Stimulated activated CD4-positive, alpha-beta T cell treated with anti-CD3 and anti-CD28 coated beads, Interleukin-4, amount 100 ng/mL, for 4 hours (primary cell): ENCODE measurements at regions not wholly inside any gene's neighbourhood (a gene's known extent, or its start where the extent isn't known, plus 50 kb on each side); places are given as distances from the start of the nearest gene placed in this dataset.
"Not testable (repeated sequence)": the region's sequence is repeated elsewhere in the genome, so short reads cannot be mapped to it uniquely, and the experiment has no call there.

Source experiments
- DNase-seq, 2 experiments: peaks; one replicate each; pipeline ENCODE4 v3.0.0-alpha.2; 2020

GRCh38 chr6:144480473-144480872 is 195.3 kb downstream of the UTRN start:
- DNase-seq: no peak

- DNase-seq: no peak
These were observed 196.4 kb downstream of the UTRN start for GRCh38 chr6:144481527-144481926.

GRCh38 chr6:144482142-144482541 is 197.0 kb downstream of the UTRN start:
- peak; percentile 62 to 65 for DNase-seq

DNA sequence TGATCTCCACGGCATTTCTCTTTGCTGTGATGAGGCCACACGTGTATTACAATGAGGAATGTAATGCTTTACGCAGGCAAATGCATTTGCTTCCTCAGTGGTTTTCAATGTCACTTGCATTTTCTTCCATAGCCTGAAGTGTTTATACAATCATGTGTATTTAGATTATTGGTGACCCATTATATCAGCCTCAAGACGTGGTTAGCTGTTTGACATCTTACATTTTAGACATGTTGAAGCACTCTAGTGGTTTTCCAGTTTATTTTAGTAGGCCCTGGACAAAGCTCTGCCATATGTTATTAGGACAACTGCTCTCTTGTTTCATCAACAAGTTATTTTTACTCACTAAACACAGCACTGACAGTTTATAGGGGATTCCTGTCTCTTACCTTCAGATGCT is 200.4 kb downstream of the UTRN start:
- no peak for DNase-seq

DNA sequence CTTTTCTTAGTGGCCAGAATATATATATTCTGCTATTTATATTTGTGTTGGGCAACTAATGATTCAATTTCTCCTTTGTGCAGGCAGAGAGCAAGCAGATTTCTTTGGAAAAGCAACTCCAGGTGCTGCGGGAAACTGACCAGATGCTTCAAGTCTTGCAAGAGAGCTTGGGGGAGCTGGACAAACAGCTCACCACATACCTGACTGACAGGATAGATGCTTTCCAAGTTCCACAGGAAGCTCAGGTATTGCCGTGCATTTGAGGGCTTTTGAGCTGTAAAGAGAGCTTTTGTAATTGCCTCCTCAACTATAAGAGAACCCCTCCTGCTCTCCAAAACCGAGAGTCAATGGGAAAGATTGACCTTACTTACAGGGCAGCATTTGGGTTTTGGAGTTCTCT is 203.5 kb downstream of the UTRN start:
- no peak for DNase-seq

GRCh38 chr6:144493035-144493910 is 208.1 kb downstream of the UTRN start:
- no peak for DNase-seq

GRCh38 chr6:144495076-144495475 is 209.9 kb downstream of the UTRN start:
- not testable (repeated sequence) for DNase-seq

DNA sequence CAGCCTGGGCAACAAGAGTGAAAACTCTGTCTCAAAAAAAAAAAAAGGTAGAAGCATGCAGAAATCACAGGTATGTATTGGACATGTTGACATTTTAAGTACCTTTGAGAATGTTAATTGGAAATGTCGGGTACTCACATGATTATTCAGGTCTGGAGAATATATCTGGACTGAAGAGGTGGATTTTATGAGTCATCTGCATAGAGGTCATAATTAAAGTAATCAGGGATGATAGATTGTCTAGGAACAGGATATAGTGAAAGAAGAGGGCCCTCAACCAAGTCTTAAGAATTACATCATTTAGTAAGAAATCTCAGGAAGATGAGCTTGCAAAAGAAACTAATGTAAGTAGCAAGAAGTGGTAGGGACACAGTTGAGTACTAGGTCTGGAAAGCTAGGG is 212.5 kb downstream of the UTRN start:
- no peak for DNase-seq

GRCh38 chr6:144500892-144501291 is 215.8 kb downstream of the UTRN start:
- no peak for DNase-seq

- DNase-seq: not testable (repeated sequence)
These were observed 220.1 kb downstream of the UTRN start for GRCh38 chr6:144505214-144505613.

- DNase-seq: not testable (repeated sequence)
These were observed 220.9 kb downstream of the UTRN start for GRCh38 chr6:144506051-144506450.

DNA sequence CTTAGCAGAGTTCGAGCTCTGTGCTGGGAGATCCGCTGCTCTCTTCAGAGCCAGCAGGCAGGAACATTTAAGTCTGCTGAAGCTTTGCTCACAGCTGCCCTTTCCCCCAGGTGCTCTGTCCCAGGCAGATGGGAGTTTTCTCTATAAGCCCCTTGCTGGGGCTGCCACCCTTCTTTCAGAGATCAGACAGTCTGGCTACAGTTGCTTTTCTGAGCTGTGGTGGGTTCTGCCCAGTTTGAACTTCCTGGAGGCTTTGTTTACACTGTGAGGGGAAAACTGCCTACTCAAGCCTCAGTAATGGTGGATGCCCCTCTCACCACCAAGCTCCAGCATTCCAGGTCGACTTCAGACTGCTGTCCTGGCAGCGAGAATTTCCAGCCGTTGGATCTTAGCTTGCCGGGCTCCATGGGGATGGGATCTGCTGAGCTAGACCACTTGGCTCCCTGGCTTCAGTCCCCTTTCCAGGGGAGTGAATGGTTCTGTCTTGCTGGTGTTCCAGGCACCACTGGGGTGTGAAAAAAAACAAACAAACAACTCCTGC is 222.7 kb downstream of the UTRN start:
- not testable (repeated sequence) for DNase-seq

DNA sequence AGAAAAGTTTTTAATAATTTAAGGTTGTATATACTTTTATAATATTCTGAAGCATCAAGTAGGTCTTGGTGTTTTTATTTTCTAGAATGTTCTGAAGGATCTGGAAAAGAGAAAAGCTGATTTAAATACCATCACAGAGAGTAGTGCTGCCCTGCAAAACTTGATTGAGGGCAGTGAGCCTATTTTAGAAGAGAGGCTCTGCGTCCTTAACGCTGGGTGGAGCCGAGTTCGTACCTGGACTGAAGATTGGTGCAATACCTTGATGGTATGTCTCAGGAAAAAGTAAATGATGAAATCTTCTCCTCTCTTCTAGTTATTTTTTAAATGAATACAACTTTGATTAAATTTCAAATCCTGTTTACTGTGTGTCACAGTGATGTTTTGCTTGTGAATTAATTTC is 225.7 kb downstream of the UTRN start:
- no peak for DNase-seq

GRCh38 chr6:144515761-144516160 is 230.6 kb downstream of the UTRN start:
- no peak for DNase-seq

DNA sequence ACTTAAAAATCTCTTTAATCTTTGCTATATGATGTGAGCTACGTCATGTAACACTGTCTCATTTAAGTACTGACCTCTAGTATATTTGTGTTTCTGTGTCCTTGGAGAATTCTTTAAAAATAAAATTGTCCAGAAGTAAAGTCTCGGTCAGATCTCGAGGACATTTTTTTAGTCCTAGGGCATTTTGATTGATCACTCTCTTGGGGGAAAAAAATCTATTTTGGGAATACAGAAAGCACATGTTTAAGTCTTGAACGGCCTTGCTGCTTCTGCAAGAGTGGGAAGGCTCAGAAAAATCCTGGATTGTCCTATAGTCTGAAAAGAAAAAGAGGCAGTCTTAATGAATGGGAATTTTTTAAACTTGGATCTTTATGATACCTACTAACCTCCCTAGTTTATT is 234.3 kb downstream of the UTRN start:
- no peak for DNase-seq

DNA sequence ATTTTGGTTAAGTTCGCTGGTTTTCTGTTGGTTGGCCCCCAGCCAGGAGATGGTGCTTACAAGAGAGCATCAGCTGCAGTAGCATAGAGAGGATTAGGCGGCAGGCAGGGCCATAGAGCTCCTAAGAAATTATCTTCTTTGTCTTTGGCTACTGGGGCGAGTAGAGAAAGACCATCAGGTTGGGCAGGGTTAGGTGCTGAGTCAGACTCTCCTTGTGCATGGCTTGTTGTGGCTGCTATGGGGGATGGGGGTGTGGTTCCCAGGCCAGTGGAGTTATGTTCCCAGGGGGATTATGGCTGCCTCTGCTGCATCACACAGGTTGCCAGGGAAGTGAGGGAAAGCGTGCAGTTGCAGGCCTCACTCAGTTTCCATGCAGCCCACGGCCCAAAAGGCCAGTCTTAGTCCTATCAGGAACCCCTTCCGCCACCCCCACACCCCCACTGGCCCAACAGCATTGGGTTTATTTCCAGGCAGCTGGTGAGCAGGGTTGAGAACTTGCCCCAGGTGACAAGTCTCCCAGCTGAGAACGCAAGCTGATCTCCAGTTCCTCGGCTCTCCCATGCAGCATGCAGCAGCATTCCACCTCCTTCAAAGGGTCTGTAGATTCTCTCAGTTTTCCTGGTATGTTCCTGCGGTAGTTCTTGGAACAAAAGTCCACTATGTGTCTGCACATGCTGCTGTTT is 243.7 kb downstream of the UTRN start:
- DNase-seq: no peak

GRCh38 chr6:144530118-144530517 is 245.0 kb downstream of the UTRN start:
- no peak for DNase-seq

DNA sequence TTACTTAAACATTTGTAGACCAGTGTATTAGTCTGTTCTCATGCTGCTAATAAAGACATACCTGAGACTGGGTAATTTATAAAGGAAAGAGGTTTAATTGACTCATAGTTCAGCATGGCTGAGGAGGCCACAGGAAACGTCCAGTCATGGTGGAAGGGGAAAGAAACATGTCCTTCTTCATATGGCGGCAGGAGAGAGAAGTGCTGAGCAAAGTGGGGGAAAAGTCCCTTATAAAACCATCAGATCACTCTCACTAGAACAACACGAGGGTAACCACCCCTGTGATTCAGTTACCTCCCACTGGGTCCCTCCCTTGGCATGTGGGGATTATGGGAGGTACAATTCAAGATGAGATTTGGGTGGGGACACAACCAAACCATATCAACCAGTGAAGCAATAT is 247.1 kb downstream of the UTRN start:
- not testable (repeated sequence) for DNase-seq

DNA sequence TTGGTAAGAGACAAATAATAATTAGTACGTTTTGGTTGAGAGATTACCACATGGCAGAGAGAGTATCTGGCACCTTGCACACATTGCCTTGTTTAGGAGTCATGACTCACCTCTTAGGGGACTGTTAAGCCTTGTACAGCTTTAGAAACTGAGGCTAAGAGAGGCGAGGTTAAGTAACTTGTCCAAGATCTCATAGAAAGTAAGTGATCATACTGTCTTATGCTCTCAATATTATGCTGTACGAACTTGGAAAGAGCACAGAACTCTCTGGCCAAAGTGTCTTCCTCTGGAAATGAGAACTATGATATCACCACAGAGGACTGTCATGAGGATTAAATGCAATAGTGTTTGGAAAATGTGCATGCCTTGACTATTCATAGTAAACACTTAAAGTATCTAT is 249.0 kb downstream of the UTRN start:
- no peak for DNase-seq

DNA sequence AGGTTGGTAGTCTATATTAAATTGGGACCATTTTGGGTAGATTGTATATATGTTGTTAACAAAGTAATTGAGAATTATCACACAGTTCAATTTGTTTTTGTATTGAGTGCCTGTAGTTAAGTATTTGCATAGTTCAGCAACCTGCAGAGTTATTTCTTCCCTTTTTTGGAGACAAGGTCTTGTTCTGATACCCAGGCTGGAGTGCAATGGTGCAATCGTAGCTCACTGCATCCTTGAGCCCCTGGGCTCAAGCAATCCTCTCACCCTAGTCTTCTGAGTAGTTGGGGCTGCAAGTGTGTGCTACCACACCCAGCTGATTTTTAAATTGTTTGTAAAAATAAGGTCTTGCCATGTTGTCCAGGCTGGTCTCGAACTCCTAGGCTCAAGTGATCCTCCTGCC is 250.5 kb downstream of the UTRN start:
- DNase-seq: no peak

GRCh38 chr6:144536079-144536478 is 250.9 kb downstream of the UTRN start:
- DNase-seq: no peak

GRCh38 chr6:144543006-144543871 is 258.1 kb downstream of the UTRN start:
- no peak for DNase-seq

DNA sequence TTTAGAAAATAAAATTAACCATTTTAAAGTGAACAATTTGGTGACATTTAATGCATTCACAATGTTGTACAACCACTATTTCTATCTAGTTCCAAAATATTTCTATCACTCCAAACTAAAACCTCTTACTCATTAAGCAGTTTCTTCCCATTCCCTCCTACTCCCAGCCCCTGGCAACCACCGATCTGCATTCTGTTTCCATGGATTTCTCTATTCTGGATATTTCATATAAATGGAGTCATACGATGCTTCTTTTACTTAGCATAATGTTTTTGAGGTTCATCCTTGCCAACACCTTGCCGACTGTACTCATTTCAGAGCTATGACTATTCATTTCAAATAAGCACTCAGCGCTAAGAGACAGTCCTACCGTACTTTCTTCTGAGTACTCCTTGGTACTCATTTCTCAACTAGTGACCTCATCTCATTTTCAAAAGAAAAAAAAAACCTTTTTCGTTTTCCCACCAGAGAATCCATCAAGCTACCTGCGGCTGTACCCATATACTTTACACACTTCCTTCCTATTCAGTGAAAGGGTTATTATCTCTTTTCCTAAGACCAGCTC is 259.2 kb downstream of the UTRN start:
- DNase-seq: no peak
